ENCODE measurements at regions not wholly inside any gene's neighbourhood (a gene's known extent, or its start where the extent isn't known, plus 50 kb on each side); places are given as distances from the start of the nearest gene placed in this dataset.

DNA sequence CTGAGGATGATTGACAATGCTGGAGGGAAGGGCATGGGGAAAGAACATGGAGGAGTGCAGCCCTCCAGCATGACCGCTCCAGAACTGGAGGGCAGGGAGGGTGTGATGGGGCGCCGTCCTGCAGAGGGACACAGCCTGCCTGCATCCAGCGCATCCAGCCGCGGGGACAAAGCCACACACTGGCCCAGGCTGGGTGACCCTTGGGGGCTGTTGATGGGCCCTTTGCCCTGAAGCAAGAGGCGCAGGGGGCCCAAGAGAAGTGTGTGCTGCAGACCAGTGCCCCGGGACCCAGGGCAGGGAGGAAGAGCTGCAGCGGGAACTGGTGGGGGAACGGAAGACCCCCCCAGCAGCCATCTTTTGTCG lies 169.8 kb upstream of the PPP1R26 start:
- no peak overlapping the region for H2AK5ac ChIP-seq (ENCODE audit: low read length)

DNA sequence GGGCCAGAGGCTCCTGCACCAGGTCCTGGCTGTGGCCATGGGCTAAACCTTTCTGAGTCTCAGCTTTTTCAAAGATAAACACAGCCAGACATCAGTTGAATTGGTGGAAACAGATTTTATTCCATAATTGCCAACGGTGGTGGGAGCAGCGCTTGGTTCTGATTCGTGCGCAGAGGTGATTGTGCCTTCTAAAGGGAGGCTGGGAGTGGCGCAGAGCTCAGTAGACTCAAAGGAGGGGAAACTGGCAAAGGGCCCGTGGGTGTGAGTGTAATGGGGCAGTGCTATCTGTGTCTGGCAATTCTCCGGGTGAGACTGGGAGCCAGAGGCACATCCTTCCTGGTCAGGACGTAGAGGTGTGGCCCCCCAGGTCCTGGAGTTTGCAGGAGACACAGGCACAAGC lies 169.4 kb upstream of the PPP1R26 start:
- Histone ChIP-seq H3K9ac (ENCODE audit: low read length) (no peak overlapping the region), H3K23ac (ENCODE audit: low read length) (no peak overlapping the region), H3K79me2 (ENCODE audit: control insufficient read depth, insufficient read depth, low read length) (no peaks in the 10 kb centered on the region), H2AK5ac (ENCODE audit: low read length) (no peak overlapping the region), H3K36me3 (ENCODE audit: control insufficient read depth, insufficient read depth, low read length) (no peaks in the 10 kb centered on the region), H2BK5ac (ENCODE audit: low read length) (no peak overlapping the region), H3K27me3 (ENCODE audit: insufficient read depth, low read length, poor library complexity) (no peaks in the 10 kb centered on the region), H4K5ac (ENCODE audit: low read length) (no peak overlapping the region), H2BK15ac (replicated peaks; ENCODE audit: low read depth) (no peak overlapping the region), H3K18ac (ENCODE audit: low read length) (no peak overlapping the region), H3K4me1 (ENCODE audit: control insufficient read depth, low read depth, low read length) (no peaks in the 10 kb centered on the region), H3K4me2 (ENCODE audit: low read length) (no peak overlapping the region), H3K27ac (ENCODE audit: low read depth, low read length) (no peak overlapping the region), H3K4me3 (ENCODE audit: low read length) (no peak overlapping the region), H3K4ac (ENCODE audit: low read depth, low read length) (no peak overlapping the region), H3K79me1 (ENCODE audit: low read length) (no peaks in the 10 kb centered on the region), H3K56ac (ENCODE audit: low read length) (no peak overlapping the region), H4K8ac (ENCODE audit: low read depth, low read length) (no peak overlapping the region), H2BK120ac (ENCODE audit: low read depth, low read length) (no peak overlapping the region)
- no CpG with 5 or more reads among the region's 8 CpGs for WGBS (ENCODE audit: extremely low coverage, insufficient coverage, low lambda C conversion rate)
- no peak for DNase-seq

More for the DNA sequence above, 169.8 kb upstream of the PPP1R26 start:
- Histone ChIP-seq H3K4ac (ENCODE audit: low read depth, low read length) (no peak overlapping the region), H2BK5ac (ENCODE audit: low read length) (no peak overlapping the region), H3K27ac (ENCODE audit: low read depth, low read length) (no peak overlapping the region), H3K18ac (ENCODE audit: low read length) (no peak overlapping the region), H3K36me3 (ENCODE audit: control insufficient read depth, insufficient read depth, low read length) (no peaks in the 10 kb centered on the region), H3K9ac (ENCODE audit: low read length) (no peak overlapping the region), H3K4me3 (ENCODE audit: low read length) (no peak overlapping the region), H3K4me1 (ENCODE audit: control insufficient read depth, low read depth, low read length) (no peaks in the 10 kb centered on the region), H3K56ac (ENCODE audit: low read length) (no peak overlapping the region), H2BK120ac (ENCODE audit: low read depth, low read length) (no peak overlapping the region), H4K5ac (ENCODE audit: low read length) (no peak overlapping the region), H4K8ac (ENCODE audit: low read depth, low read length) (no peak overlapping the region), H3K79me2 (ENCODE audit: control insufficient read depth, insufficient read depth, low read length) (no peaks in the 10 kb centered on the region), H3K4me2 (ENCODE audit: low read length) (no peak overlapping the region), H2BK15ac (replicated peaks; ENCODE audit: low read depth) (no peak overlapping the region), H3K23ac (ENCODE audit: low read length) (no peak overlapping the region), H3K79me1 (ENCODE audit: low read length) (no peaks in the 10 kb centered on the region), H3K27me3 (ENCODE audit: insufficient read depth, low read length, poor library complexity) (no peaks in the 10 kb centered on the region)
- no CpG with 5 or more reads among the region's 11 CpGs for WGBS (ENCODE audit: extremely low coverage, insufficient coverage, low lambda C conversion rate)
- DNase-seq = no peak

DNA sequence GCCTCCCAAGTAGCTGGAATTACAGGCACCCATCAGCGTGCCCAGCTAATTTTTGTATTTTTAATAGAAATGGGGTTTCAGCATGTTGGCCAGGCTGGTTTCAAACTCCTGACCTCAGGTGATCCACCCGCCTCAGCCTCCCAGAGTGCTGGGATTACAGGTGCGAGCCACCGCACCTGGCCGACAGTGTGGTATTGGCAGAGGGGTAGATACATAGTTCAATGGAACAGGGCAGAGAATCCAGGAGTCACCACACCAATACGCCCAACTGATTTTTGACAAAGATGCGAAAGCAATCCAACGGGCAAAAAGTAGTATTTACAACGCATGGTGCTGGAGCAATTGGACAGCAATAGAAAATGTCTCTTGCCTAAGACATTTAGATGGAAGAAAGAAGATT lies 164.0 kb upstream of the PPP1R26 start:
- Histone ChIP-seq H2BK120ac (ENCODE audit: low read depth, low read length) (no peak overlapping the region), H2BK15ac (replicated peaks; ENCODE audit: low read depth) (no peak overlapping the region), H3K79me1 (ENCODE audit: low read length) (no peaks in the 10 kb centered on the region), H3K36me3 (ENCODE audit: control insufficient read depth, insufficient read depth, low read length) (no peaks in the 10 kb centered on the region), H4K5ac (ENCODE audit: low read length) (no peak overlapping the region), H3K18ac (ENCODE audit: low read length) (no peak overlapping the region), H3K56ac (ENCODE audit: low read length) (no peak overlapping the region), H3K27me3 (ENCODE audit: insufficient read depth, low read length, poor library complexity) (no peaks in the 10 kb centered on the region), H3K23ac (ENCODE audit: low read length) (no peak overlapping the region), H3K27ac (ENCODE audit: low read depth, low read length) (no peak overlapping the region), H3K4me3 (ENCODE audit: low read length) (no peak overlapping the region), H2AK5ac (ENCODE audit: low read length) (no peak overlapping the region), H3K9ac (ENCODE audit: low read length) (no peak overlapping the region), H3K79me2 (ENCODE audit: control insufficient read depth, insufficient read depth, low read length) (no peaks in the 10 kb centered on the region), H4K8ac (ENCODE audit: low read depth, low read length) (no peak overlapping the region), H2BK5ac (ENCODE audit: low read length) (no peak overlapping the region), H3K4ac (ENCODE audit: low read depth, low read length) (no peak overlapping the region), H3K4me2 (ENCODE audit: low read length) (no peak overlapping the region), H3K4me1 (ENCODE audit: control insufficient read depth, low read depth, low read length) (no peaks in the 10 kb centered on the region)
- no peak for DNase-seq
- no CpG with 5 or more reads among the region's 9 CpGs for WGBS (ENCODE audit: extremely low coverage, insufficient coverage, low lambda C conversion rate)

- no peak overlapping the region for H3K9ac ChIP-seq (ENCODE audit: low read length)
- H3K18ac ChIP-seq (ENCODE audit: low read length) = no peak overlapping the region
- no CpG with 5 or more reads among the region's 6 CpGs for WGBS (ENCODE audit: extremely low coverage, insufficient coverage, low lambda C conversion rate)
- H3K27me3 ChIP-seq (ENCODE audit: insufficient read depth, low read length, poor library complexity) = no peaks in the 10 kb centered on the region
- H3K56ac ChIP-seq (ENCODE audit: low read length) = no peak overlapping the region
- no peak overlapping the region for H4K8ac ChIP-seq (ENCODE audit: low read depth, low read length)
- no peak for DNase-seq
- no peak overlapping the region for H4K5ac ChIP-seq (ENCODE audit: low read length)
- H3K27ac ChIP-seq (ENCODE audit: low read depth, low read length) = no peak overlapping the region
- no peaks in the 10 kb centered on the region for H3K79me1 ChIP-seq (ENCODE audit: low read length)
- no peaks in the 10 kb centered on the region for H3K4me1 ChIP-seq (ENCODE audit: control insufficient read depth, low read depth, low read length)
- H3K23ac ChIP-seq (ENCODE audit: low read length) = no peak overlapping the region
- no peak overlapping the region for H3K4ac ChIP-seq (ENCODE audit: low read depth, low read length)
- H2AK5ac ChIP-seq (ENCODE audit: low read length) = no peak overlapping the region
- H3K4me3 ChIP-seq (ENCODE audit: low read length) = no peak overlapping the region
- no peak overlapping the region for H2BK120ac ChIP-seq (ENCODE audit: low read depth, low read length)
- H2BK15ac ChIP-seq (replicated peaks; ENCODE audit: low read depth) = no peak overlapping the region
- H2BK5ac ChIP-seq (ENCODE audit: low read length) = no peak overlapping the region
- H3K79me2 ChIP-seq (ENCODE audit: control insufficient read depth, insufficient read depth, low read length) = no peaks in the 10 kb centered on the region
- H3K36me3 ChIP-seq (ENCODE audit: control insufficient read depth, insufficient read depth, low read length) = no peaks in the 10 kb centered on the region
- no peak overlapping the region for H3K4me2 ChIP-seq (ENCODE audit: low read length)
Measured at GRCh38 chr9:135320331-135320730, 159.3 kb upstream of the PPP1R26 start.

DNA sequence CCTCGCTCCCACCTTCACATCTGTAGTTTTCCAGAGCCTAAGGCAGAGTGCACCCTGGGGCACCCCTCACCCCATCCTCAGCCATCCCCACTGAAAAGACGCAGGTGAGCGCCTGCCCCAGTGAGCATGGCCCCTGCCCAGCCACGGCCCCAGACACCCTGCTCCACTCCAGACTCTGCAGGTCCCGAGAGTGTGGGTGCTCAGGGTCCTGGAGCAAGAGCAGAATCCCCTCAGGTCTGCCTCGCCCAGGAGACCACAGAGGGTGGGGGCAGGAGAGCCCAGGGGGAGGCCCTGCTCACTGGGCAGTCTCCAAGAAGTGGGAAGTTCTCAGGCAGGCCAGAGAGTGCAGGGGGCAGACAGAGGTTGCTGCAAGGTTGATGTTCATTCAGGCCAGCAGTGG lies 158.6 kb upstream of the PPP1R26 start:
- Histone ChIP-seq H3K27ac (ENCODE audit: low read depth, low read length) (no peak overlapping the region), H2BK15ac (replicated peaks; ENCODE audit: low read depth) (no peak overlapping the region), H3K4me3 (ENCODE audit: low read length) (no peak overlapping the region), H3K4ac (ENCODE audit: low read depth, low read length) (no peak overlapping the region), H4K8ac (ENCODE audit: low read depth, low read length) (no peak overlapping the region), H4K5ac (ENCODE audit: low read length) (no peak overlapping the region), H3K79me1 (ENCODE audit: low read length) (no peaks in the 10 kb centered on the region), H3K79me2 (ENCODE audit: control insufficient read depth, insufficient read depth, low read length) (no peaks in the 10 kb centered on the region), H2BK5ac (ENCODE audit: low read length) (no peak overlapping the region), H3K27me3 (ENCODE audit: insufficient read depth, low read length, poor library complexity) (no peaks in the 10 kb centered on the region), H3K18ac (ENCODE audit: low read length) (no peak overlapping the region), H3K4me1 (ENCODE audit: control insufficient read depth, low read depth, low read length) (no peaks in the 10 kb centered on the region), H2AK5ac (ENCODE audit: low read length) (no peak overlapping the region), H3K4me2 (ENCODE audit: low read length) (no peak overlapping the region), H3K56ac (ENCODE audit: low read length) (no peak overlapping the region), H2BK120ac (ENCODE audit: low read depth, low read length) (no peak overlapping the region), H3K23ac (ENCODE audit: low read length) (no peak overlapping the region), H3K36me3 (ENCODE audit: control insufficient read depth, insufficient read depth, low read length) (no peaks in the 10 kb centered on the region), H3K9ac (ENCODE audit: low read length) (no peak overlapping the region)
- DNase-seq = no peak
- WGBS (ENCODE audit: extremely low coverage, insufficient coverage, low lambda C conversion rate) = no CpG with 5 or more reads among the region's 6 CpGs

DNA sequence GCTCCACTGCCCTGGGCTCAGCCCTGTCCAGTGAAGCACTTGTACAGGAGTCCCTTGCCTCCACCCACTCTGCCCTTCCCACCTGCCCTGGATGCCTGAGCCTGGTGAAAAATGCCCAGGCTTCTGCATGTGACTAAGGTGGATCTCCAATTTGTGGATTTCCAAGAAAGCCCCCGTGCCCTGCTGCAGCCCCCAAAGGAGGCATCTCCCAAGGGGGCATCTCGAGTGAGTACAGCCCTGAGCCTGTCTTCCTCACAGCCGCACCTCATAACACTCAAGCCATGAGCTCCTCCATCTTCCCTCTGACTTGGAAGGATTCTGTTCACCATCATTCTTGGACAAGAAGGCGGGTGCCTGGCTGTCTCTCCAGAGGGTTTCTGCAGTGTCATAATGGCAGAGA lies 158.0 kb upstream of the PPP1R26 start:
- DNase-seq = no peak
- no peak overlapping the region for H3K4me3 ChIP-seq (ENCODE audit: low read length)
- no peaks in the 10 kb centered on the region for H3K79me2 ChIP-seq (ENCODE audit: control insufficient read depth, insufficient read depth, low read length)
- H2AK5ac ChIP-seq (ENCODE audit: low read length) = no peak overlapping the region
- H2BK15ac ChIP-seq (replicated peaks; ENCODE audit: low read depth) = no peak overlapping the region
- no peaks in the 10 kb centered on the region for H3K36me3 ChIP-seq (ENCODE audit: control insufficient read depth, insufficient read depth, low read length)
- no peak overlapping the region for H3K23ac ChIP-seq (ENCODE audit: low read length)
- no CpG with 5 or more reads among the region's 4 CpGs for WGBS (ENCODE audit: extremely low coverage, insufficient coverage, low lambda C conversion rate)
- H3K4ac ChIP-seq (ENCODE audit: low read depth, low read length) = no peak overlapping the region
- H3K18ac ChIP-seq (ENCODE audit: low read length) = no peak overlapping the region
- H4K8ac ChIP-seq (ENCODE audit: low read depth, low read length) = no peak overlapping the region
- H3K56ac ChIP-seq (ENCODE audit: low read length) = no peak overlapping the region
- H3K79me1 ChIP-seq (ENCODE audit: low read length) = no peaks in the 10 kb centered on the region
- H2BK5ac ChIP-seq (ENCODE audit: low read length) = no peak overlapping the region
- no peaks in the 10 kb centered on the region for H3K27me3 ChIP-seq (ENCODE audit: insufficient read depth, low read length, poor library complexity)
- H4K5ac ChIP-seq (ENCODE audit: low read length) = no peak overlapping the region
- no peak overlapping the region for H3K4me2 ChIP-seq (ENCODE audit: low read length)
- no peak overlapping the region for H3K9ac ChIP-seq (ENCODE audit: low read length)
- H3K4me1 ChIP-seq (ENCODE audit: control insufficient read depth, low read depth, low read length) = no peaks in the 10 kb centered on the region
- H2BK120ac ChIP-seq (ENCODE audit: low read depth, low read length) = no peak overlapping the region
- H3K27ac ChIP-seq (ENCODE audit: low read depth, low read length) = no peak overlapping the region
